ENCODE measurements at regions not wholly inside any gene's neighbourhood (a gene's known extent, or its start where the extent isn't known, plus 50 kb on each side); places are given as distances from the start of the nearest gene placed in this dataset.

GRCh38 chr3:182711261-182711683 lies 82.0 kb upstream of the ATP11B start:
- no peak for DNase-seq

DNA sequence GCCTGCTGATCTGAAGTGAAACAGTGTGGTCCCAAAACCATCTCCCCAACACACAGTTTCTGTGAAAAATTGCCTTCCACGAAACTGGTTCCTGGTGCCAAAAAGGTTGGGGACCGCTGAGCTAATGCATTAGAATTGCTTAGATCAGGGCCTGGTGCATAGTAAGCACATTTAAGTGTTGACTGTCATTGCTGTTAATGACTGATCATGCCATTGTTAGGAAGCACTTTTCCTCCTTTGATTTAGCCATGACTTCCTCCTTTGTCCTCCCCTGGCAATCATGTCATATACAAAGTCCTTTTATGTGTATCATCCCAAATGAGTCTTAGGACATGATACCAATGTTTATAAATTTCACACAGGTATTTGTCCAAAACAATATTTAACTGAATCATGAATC lies 81.5 kb upstream of the ATP11B start:
- DNase-seq: no peak

DNA sequence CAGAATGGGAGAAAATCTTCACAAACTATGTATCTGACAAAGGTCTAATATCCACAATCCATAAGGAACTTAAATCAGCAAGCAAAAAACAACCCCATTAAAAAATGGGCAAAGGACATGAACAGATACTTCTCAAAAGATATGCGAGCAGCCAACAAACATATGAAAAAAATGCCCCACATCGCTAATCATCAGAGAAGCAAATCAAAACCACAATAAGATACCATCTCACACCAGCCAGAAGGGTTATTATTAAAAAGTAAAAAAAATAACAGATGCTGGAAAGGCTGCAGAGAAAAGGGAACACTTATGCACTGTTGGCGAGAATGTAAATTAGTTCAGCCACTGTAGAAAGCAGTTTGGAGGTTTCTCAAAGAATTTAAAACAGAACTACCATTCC lies 80.2 kb upstream of the ATP11B start:
- DNase-seq: no peak

GRCh38 chr3:182713743-182714517 lies 79.4 kb upstream of the ATP11B start:
- DNase-seq: peak; percentile 15

DNA sequence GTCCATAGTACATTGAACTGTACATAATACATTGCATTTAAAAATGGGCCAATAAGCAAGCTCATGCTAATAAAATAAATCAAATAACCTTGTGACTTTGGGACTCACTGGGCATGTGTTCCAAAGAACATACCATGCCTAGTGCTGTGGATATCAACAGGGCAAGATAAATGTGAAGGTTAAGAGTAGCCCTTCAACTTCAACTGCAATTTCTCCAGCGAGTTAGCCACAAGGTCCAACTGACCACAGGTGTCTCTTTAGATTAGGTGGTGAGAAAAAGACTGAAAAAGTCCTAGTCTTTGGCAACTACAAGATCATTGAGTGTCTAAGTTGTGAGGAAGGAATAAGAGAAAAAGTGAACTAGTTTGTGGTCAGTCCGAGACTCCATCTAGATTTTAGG lies 78.3 kb upstream of the ATP11B start:
- DNase-seq: no peak

- no peak for DNase-seq
These were observed 77.1 kb upstream of the ATP11B start for GRCh38 chr3:182716114-182716688.

DNA sequence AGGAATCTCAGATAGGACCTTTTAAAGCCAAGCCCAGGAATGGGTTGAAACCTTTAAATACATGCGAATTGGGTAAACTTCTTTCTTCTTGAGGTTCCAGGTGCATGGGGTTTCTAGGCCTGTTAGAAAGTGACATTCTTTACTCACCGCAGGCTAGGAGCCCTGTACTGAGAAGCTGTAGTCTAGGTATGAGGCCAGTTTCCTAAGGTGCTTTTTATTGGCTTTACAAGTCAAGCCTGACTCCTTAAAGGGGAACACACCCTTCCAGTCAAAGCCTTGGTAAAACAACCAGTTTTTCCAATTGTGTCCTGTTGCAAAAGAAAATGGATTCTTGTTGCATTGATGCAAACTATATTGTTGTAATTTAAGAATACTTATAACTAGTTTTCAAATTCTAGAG lies 76.1 kb upstream of the ATP11B start:
- DNase-seq: no peak

DNA sequence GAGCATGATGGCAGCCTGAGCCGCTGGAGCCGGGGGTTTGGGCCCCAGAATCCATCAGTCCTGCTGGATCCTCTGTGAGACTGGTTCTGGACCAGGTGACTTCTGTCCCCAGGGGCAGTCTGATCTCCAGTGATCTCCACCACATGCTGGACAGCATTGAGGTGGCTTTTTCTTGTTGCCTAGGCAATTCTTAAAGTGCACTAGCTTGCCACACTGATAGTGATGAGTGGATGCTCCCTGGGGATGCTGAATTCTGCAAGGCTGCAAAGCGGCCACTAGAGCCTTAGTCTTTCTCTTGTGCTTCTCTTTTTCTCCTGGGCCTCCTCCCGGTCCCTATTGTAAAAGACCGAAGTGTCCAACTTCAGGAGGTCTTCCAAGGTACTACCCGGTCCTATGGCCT lies 70.4 kb upstream of the ATP11B start:
- DNase-seq: no peak

DNA sequence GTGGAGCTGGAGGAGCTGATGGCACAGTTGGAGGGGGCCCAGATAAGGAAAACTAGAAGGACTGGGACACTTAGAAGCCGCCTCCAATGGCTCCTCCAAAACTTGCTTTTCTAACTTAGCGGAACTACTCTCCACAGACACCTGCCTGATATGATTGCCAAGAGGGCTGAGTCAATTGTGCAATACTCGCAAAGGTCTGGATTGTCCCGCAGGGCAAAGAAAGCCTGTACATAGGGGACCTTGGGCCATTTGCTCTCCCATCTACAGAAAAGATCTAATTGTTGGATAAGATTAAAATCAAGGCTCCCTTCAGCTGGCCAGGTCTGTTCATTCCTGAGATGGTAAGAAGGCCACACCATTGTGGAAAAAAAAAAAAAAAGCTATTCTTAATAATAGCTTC lies 69.7 kb upstream of the ATP11B start:
- DNase-seq: no peak

DNA sequence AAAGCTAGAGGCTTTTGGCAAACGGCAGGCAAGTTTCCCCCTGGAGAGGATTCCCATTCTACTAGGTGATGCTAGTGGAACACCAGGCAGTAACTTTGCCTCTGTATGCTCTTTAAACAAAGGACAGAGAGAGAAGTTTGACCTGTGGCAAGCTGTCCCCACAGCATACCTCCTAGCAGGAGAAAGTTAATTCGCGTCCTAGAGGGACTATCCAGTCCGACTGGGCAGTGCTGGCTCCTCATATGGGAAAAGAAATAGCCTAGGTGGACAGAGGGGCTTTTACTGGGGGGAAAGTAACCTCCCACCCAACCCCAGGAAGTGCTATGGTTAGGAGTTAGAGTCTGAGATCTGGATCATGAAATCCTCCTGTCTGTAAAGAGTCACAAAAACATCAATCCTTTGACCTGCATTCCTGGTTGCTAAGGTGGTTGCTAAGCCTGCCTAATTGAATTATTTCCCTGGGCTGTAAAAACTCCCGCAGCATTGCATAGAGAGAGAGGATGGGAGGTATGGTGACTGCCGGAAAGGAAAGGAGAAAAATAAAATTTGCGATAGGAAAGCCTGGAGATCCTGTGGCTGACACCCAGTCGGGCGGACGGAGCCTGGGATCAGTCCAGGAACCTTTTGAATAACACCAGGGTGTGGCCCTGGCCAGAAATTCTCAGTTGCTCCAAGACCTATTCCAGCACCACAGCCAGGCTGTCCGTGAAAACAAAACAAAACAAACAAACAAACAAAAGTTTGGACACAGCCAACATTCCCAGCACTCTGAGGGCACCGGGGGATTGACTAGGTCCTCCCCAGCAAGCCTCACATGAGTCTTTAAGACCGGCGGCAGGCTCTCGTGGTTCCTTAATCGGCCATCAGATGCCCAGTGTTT lies 67.7 kb upstream of the ATP11B start:
- DNase-seq: no peak

- no peak for DNase-seq
These were observed 66.8 kb upstream of the ATP11B start for GRCh38 chr3:182726258-182727142.

GRCh38 chr3:182728238-182728637 lies 65.1 kb upstream of the ATP11B start:
- DNase-seq: no peak

DNA sequence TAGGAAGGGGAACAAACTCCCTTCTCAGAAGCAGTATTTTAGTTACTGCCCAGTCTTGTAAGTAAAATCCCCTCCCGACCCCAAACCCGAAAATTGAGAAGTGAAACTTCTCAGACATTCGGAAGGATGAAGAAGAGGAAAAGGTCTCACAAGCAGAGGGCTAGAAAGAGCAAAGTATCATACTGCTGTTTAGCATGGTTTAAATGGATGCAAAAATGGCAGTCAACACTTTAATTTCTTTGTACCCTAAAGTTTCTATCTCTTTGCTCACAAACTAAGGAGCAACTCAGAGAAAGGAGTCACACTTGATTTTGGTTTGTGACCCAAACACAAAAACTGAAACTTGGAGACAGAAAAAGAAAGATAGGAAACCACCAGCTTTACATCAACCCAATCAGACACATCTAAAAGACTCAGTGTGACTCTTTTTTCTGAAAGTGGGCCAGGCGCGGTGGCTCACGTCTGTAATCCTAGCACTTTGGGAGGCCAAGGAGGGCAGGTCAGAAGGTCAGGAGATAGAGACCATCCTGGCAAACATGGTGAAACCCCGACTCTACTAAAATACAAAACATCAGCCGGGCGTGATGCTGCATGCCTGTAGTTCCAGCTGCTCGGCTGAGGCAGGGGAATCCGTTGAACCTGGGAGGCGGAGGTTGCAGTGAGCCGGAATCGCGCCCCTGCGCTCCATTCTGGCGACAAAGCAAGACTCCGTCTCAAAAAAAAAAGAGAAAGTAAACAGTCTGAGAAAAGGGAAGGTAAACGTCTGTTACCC lies 63.2 kb upstream of the ATP11B start:
- no peak for DNase-seq

DNA sequence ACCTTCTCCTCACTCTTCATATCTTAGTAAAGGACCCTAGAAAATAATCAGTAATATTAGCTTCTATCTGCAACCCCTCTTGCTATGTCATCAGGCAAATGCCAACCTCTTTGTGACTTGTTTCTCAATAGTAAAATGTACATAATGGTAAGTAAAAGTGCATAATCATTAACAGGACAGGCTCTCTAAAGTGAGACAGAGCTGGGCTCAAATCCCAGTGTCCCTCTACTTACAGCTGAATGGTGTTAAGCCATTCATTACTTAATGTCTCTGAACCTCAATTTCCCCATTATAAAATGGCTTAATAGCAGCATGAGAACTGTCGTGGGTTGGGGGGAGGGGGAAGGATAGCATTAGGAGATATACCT lies 62.6 kb upstream of the ATP11B start:
- DNase-seq: no peak

GRCh38 chr3:182731764-182732163 lies 61.5 kb upstream of the ATP11B start:
- no peak for DNase-seq

DNA sequence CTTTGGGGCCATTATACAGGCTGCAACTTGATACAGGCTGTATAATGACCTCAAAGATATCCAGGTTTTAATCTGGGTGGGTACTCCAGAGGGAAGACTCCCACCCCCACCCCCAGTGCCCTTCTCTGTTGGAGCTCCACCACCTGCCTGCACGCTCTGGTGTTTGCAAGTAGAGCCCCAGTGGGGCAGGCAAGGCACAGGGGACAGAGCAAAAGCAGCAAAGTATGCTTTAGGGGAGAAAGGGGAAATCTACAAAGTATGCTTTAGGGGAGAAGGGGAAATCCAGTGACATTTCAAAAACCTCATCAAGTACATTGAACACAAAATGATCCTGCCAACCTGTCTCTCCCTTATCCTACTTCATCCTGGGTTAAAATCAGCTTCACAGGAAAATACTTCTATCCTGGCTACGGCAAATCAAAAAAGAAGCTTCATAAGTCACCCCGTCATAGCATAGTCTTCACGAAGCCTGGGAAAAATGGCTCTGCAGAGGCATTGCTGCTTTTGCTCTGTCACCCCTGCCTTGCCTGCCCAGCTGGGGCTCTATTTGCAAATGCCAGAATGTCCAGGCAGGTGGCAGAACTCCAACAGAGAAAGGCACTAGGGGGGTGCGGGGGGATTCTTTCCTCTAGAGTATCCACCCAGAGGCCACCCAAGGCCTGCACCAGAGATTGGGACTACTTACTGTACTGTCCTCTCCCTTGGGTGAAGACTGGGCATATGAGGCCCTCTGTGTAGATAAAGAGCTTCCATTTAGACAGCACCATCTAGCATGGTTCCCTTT lies 60.9 kb upstream of the ATP11B start:
- DNase-seq: no peak

DNA sequence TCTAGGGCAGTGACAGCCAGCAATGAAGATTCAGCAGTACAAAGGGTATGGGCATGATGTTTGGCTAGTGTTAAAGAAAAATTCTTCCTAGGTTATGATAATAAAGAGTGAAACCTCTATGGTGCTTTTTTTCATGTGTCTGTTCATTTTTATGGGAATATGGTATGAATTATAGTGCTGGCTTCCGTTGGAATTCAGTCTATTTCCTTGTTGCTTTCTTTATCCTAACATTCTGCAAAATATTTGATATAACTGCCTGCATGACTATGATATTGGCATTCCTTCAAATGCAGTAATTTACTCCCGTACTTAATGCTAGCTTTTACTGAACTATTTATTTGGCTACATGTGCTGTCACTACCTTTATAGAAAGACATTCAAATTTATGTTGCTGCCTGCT lies 57.6 kb upstream of the ATP11B start:
- DNase-seq: no peak

GRCh38 chr3:182737825-182738224 lies 55.5 kb upstream of the ATP11B start:
- DNase-seq: no peak

DNA sequence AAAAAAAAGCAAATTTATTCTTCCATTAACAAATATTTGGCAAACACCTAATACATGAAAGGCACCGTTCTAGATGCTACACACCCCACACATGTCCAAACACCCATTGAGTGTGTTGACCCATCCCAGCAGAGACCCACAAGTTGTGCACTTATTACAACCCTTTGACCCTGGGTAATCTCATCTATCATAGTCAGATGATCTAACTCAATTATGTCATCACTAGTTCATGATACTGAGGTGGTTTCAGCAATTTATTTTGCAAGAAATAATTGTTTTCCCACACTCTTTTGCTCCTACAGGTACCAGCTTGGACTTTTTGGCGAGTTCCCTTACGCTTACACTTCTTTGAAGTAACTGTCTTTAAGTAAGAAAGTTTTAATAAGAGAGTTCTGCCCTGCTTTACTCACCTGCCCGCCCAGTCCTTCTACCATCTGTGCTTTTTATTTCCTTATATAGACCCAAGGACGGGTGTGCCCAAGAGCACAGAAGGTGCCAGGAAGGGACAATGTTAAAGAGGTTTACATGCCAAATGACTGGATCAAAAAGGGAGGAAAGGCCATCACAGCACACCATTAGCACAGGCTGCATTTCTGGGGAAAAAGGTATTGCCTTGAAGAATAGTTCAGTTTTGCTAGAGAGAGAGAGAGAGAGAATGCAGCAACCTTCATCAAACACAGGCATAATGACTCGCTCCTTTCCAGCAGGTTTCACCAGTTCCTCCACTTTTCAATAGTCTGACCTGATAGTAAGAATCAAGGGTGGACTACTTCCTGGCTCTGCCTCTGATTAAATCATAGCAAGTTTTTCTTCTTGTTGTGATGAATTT lies 54.5 kb upstream of the ATP11B start:
- no peak for DNase-seq

DNA sequence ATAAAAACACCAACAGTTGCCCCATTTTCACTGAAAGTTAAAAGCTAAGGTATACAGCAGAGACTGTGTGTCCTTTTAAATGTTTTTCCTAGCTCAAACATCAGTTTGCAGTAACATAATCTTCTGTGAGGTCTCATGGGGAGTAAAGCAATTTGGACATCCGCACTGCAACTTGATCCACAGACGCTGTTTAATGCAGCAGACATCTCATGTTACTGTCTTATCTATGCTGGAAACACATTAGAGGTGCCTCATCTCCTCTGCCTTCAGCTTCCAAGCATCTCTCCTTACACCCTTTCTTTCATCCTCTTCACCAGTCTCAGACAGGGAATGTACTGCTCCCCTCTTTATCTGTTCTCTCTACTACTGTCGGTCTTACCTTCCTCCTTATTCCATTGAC lies 53.7 kb upstream of the ATP11B start:
- DNase-seq: no peak

All from NK-92 treated with Interleukin-12 subunit alpha and Interleukin-12 subunit beta, amount 100 ng/mL, for 24 hours (cell line).